CD4-positive, alpha-beta T cell treated with Interleukin-4 for 1 hour (primary cell): ENCODE measurements at regions not wholly inside any gene's neighbourhood (a gene's known extent, or its start where the extent isn't known, plus 50 kb on each side); places are given as distances from the start of the nearest gene placed in this dataset.
A peak's percentile ranks its signal among the peaks of the same experiment; 100 is the strongest.
"Not testable (repeated sequence)": the region's sequence is repeated elsewhere in the genome, so short reads cannot be mapped to it uniquely, and the experiment has no call there.

Experiments
- DNase-seq, 2 donors: peaks; one replicate each; pipeline ENCODE4 v3.0.0-alpha.2; 2020 to 2022

DNA sequence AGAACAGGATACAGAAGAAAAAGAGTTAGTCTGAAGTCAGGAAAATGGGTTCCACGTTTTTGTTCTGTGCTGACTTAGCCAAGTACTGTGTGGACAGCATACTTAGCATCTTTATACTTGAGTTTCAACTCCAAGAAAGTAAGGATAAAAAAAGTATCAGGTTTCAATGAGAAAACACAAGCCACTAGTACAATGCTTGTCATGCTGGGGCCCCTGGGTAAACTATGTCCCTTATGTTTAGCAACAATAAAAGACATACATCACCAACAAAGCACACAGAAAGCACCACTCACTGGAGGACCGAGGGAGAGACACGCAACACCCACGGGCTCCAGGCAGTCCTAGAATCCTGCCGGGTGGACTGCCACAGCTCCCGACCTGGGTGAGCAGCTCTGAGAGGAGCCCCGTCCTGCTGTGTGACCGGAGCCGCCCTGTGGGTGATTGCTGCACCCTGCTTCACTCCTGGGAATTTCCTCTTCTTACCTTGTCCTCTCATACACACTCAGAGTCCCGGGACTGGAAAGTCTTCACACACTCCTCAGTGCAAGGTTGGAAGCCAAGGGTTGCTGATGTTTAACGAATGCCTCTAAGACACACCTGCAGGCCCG, 890.5 kb downstream of the BRD1 start:
- no peak for DNase-seq

DNA sequence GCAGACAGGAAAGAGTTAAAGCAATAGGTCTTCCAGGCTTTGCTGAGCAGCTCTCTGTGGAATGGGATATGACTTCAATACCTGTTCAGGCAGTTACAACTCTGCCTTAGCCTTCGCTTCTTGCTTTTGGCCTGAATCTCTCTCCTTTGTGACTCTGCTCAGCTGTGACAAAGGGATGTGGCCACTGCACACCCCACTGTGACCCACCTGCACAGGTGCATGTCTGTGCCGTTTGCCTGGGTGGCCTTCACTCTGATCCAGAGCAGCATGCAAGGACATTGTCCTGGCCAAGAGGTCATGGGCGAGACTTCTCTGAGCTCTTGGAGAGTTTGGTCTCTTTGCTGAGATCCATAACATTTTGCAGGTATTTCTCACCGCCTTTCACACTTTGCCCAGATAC, 891.3 kb downstream of the BRD1 start:
- DNase-seq = no peak

DNA sequence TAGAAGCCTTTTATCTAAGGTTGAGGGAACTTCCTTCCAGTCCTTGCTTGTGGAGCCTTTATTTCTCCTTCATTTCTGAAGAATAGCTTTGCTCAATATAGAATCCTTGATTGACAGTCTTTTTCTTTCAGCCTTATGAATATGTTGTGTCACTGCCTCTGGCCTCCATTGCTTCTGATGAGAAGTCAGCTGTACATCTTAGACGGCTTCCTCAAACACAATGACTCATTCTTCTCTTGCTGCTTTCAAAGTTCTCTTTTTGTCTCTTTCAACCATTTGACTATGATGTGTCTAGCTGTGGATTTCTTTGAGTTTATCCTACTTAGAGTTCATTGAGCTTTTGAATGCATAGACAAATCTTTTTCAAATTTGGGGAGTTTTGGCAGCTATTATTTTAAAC, 893.2 kb downstream of the BRD1 start:
- no peak for DNase-seq

DNA sequence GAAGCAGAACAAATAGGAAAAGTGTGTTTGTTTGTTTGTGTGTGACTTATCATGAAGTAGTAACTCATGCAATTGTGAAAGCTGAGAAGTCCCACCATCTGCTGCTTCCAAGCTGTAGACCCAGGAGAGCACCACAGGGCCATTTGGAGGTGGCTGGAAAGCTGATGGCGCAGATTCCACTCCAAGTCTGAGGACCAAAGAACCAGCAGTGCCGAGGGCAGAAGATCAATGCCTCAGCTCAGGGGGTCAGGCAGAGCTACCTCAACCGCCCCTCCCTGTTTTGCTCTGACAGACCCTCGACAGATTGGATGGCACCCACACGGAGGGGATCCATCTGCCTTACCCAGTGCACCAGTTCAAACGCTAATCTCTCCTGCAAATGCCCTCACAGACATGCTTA, 896.2 kb downstream of the BRD1 start:
- no peak for DNase-seq

DNA sequence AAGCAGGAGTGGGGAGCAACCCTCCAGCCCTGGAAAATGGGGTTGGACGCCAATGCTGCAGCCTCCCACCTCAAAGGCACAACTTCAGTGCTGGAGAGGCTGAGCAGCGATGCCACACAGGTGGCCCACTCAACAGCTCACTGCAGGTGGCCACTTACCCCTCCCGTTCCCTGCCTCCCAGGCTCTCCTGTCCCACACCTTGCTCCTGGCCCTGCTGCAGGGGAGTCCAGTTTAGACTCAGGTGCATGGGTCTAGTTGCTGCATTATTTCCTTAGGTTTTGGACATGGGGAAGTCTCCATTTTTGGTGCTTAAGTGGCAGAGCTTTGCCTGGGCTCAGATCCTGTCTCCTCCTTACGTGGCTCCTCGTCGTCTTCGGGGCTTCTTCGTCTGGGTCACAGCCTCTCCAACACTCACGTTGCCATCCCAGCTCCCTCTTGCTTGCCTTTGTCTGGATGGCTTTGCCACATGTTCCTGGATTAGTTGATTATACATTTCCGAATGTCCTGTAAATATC, 898.3 kb downstream of the BRD1 start:
- DNase-seq = no peak

DNA sequence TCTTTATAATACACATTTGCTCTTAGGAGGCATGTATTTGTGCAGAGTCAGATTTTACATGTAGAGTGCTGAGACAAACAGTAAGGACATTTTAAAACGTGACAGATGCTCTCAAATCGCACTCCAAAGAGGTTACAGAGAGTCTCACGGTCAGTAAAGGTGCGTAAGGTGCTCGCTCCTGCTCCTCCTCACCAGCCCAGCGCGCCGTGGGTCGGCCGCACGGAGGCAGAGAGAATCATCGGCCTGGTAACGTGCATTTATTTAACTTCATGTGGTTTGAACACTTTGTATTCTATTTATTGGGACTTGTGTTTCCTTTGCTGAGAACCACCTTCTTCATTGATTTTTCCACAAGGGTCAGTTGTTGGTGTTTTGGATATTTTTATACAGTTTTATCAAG, 900.1 kb downstream of the BRD1 start:
- DNase-seq = no peak

DNA sequence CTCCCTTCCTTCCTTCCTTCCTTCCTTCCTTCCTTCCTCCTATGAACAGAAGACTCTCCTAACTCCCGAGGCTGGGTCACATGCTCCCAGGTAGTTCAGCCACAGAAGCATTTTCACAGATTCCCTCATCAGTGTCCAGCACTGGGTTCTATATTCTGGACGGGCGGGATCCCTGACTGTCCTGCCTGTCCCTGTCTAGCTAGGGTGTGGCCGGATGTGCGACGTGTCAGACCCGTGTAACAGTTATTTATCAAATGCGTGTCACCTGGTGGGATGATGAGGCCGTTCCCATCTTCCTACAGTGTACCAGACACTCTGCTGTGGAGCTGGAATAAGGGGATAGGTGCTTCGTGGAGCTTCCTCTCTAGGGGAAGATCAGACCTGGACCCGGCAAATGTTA, 901.0 kb downstream of the BRD1 start:
- DNase-seq = no peak

DNA sequence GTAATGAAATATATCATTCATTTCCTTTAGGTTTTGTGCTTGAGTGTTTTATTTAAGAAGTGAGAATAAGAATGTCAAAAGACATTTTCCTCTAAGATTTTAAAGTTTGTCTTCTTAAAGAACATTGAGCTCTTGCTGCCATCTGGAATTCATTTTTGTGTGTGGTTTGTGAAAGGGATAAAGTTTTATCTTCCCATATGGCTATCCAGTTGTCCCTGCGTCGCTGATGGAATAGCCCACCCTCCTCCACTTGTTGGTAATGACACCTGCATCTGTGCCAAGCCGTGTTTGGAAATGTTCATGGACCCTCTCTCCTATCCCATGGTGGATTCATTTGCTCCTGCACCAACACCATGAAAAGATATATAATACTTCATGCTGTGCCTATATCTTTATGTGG, 901.5 kb downstream of the BRD1 start:
- no peak for DNase-seq

DNA sequence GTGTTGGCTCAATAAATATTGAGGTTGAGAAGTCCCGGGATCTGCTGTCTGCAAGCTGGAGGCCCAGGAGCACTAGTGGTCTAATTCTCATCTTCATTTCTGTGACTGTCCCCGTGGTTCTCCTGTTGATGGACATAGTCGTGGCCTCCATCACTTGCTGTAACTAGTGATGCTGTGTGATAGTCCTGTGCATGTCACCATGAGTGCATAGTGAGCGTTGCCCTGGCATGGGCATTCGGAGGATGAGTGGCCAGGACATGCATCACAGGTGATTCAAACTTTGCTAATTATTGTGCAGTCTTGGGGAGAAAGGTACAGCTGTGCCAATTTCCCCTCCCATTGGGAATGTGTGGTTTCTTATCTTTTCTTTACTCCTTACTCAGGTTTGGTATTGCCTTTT, 902.2 kb downstream of the BRD1 start:
- no peak for DNase-seq

DNA sequence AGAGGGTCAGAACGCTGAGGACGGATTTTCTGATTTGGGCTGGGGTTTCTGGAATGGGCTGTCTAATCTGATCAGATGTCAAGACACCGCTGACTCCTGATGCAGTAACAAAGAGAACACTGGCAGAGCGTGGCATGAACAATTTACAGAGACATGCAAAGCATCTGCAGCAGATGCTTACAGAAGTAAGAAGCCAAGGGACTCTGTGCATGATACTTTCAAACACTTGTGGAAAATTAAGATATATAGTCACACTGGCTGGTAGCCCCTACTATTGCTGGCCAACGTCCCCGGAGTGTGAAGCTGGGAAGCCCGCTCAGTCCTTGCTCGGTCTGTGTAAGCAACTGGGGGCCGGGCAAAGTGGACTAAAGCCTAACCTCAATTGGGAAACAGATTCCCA, 903.7 kb downstream of the BRD1 start:
- DNase-seq = no peak

DNA sequence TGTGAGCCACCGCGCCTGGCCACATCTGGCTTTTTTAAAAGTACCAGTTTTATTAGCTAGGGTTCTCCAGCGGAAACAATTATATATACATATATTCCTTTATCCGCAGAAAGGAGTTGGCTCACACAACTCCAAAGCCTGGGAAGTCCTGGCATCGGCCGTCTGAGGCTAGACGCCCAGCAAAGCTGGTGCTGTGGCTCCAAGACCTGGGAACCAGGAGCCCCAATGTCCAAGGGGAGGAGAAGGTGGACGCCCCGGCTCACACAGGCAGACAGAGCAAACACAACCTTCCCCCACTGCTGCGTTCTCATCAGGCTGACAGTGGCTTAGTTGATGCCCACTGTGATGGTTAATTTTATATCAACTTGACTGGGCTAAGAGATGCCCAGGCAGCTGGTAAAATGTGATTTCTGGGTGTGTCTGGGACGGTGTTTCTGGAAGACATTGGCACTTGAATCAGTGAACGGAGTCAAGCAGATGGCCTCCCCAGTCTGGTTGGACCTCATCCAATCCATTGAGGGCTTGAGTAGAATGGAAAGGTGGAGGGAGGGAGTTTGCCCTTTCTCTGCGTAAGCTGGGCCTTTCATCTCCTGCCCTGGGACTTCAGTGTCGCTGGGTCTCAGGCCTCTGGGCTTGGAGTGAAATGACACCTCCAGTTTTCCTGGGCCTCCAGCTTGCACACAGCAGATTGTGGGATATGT, 904.4 kb downstream of the BRD1 start:
- DNase-seq = no peak

DNA sequence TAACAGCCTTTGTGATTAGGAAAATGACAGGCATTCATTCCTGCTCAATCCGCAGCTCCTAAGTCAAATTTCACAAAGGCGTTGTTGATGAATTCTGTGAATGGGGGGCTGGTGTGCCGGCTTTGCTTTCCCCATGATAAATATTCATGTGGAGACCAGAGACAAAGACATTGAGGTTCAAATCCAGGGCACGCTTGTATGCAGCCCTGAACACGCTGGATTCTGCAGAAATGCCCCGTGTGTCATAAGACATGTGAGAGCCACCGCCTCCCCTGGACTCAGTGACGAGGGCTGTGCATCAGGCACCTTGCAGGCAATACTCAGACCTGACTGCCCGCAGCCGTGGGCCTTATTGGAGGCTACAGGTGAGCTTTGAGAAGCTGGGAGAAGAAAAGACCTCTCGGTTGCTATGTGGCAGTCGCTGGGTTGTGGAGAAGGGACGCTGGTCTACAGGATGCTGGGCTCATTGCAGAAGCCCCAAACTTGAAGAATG, 906.2 kb downstream of the BRD1 start:
- no peak for DNase-seq

DNA sequence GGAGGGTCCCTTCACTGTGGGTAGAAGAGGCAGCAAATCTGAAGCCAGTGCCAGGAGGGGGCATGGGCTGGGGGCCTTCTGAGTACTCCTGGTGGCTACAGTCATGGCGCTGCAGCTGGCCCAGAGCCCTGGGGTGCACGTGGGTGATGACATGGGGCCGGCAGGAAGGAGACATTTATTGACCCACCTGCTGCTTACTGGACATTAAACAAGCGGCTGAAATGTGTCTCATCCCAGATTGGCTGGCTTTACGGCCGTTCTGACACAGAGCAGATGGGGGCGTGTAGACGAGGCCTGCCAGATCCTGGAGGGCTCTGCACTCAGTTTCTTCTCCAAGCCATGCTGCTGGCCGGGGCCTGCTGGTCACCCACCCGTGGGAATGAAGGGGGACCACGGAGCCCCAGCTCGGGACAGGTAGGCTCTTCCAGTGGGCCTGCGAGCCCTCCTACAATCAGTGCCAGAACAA, 906.9 kb downstream of the BRD1 start:
- DNase-seq = no peak

DNA sequence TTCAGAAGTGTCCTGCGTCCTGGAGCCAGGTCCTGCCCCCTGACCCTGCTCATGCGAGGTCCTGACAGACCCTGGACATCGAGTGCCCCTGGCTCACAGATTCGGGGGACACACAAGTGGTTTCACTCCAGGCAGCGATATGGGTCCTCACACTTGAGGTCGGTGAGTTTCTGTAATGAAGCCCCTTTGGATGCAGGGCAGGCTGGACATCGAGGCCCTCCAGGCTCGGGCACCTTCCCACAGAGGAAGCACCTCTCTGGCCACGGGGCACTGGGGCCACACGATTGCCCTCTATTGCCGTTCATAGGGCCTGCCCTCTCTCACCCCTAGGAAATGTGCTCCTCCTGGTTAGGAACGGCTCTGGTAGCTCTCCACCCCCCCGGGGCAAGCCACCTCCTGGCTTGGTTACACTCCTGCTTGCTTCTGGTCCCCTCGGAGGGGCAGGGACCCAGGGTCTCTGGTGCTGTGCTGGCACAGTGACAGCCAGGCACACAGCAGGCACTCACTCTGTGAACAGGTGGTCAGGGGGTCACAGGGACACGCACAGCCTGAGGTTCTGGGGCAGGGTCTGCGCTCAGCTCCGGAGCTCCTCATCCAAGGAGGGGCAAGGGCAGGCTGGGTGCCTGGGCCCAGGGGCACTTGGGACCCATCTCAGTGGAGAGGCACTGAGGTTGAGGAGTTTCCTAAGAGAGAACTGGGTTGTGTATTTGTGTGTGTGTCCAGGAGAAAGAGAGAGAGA, 907.7 kb downstream of the BRD1 start:
- DNase-seq = no peak

DNA sequence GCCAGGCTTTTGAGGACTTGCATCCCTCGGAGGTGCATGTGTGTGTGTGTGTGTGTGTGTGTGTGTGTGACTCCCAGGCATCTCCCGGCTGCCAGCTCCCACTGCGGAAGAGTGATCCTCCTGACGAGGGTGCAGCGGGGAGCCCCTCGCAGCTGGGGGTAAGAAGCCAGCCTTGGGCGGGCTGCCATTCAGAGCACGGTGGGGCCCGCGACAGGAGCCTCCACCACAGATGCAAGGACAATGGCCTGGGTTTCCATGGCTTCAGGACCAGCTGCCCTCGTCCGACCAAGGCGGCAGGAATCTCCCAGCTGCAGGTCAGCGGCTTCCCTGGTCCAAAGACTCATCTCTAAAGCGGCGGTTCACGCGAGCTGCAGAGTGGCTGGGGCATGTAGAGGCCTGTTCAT, 908.5 kb downstream of the BRD1 start:
- no peak for DNase-seq

DNA sequence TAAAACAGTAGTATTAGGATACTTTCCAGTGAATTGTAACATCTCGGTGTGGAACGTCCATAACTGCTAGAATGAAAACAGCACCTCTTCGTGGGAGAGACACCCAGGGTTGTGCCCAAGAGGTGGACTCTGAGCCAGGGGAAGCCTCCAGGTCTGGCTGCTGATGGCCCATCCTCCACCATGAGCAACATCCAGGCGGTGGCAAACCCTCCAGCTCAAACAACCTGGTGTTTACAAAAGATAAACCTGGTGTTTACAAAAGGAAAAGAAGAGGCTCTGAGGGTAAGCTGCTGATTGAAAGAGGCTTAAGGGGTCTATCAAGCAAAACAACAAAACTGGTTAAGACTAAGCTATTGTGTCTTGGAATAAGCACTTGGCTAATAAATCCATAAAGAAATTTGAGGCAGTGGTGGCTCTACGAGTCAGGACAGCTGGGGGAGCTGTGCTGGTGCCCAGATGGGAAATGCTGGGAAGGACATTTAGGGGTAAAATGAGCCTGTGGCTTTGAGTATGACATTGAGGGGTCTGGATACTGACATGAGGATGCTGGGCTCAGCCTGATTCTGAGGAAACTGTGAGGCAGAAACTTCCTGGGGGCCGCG, 909.0 kb downstream of the BRD1 start:
- no peak for DNase-seq

DNA sequence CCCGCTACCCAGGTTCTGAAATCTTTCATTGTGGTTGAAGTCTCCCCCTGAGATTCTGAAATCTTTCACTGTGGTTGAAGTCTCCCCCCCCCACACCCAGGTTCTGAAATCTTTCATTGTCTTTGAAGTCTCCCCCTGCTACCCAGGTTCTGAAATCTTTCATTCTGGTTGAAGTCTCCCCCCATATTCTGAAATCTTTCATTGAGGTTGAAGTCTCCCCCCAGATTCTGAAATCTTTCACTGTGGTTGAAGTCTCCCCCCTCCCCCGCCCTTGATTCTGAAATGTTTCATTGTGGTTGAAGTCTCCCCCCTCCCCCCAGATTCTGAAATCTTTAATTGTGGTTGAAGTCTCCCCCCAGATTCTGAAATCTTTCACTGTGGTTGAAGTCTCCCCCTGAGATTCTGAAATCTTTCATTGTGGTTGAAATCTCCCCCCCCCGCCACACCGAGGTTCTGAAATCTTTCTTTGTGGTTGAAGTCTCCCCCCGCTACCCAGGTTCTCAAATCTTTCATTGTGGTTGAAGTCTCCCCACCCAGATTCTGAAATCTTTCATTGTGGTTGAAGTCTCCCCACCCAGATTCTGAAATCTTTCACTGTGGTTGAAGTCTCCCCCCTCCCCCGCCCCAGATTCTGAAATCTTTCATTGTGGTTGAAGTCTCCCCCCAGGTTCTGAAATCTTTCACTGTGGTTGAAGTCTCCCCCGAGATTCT, 915.2 kb downstream of the BRD1 start:
- DNase-seq = peak in 1 of 2 donors; percentile 7

DNA sequence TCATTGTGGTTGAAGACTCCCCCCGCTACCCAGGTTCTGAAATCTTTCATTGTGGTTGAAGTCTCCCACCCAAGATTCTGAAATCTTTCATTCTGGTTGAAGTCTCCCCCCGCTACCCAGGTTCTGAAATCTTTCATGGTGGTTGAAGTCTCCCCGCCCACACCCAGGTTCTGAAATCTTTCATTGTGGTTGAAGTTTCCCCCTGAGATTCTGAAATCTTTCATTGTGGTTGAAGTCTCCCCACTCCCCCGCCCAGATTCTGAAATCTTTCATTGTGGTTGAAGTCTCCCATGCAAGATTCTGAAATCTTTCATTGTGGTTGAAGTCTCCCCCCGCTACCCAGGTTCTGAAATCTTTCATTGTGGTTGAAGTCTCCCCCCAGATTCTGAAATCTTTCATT, 916.0 kb downstream of the BRD1 start:
- not testable (repeated sequence) for DNase-seq

DNA sequence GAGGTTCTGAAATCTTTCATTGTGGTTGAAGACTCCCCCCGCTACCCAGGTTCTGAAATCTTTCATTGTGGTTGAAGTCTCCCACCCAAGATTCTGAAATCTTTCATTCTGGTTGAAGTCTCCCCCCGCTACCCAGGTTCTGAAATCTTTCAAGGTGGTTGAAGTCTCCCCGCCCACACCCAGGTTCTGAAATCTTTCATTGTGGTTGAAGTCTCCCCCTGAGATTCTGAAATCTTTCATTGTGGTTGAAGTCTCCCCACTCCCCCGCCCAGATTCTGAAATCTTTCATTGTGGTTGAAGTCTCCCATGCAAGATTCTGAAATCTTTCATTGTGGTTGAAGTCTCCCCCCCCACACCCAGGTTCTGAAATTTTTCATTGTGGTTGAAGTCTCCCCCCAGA, 916.6 kb downstream of the BRD1 start:
- DNase-seq = not testable (repeated sequence)

DNA sequence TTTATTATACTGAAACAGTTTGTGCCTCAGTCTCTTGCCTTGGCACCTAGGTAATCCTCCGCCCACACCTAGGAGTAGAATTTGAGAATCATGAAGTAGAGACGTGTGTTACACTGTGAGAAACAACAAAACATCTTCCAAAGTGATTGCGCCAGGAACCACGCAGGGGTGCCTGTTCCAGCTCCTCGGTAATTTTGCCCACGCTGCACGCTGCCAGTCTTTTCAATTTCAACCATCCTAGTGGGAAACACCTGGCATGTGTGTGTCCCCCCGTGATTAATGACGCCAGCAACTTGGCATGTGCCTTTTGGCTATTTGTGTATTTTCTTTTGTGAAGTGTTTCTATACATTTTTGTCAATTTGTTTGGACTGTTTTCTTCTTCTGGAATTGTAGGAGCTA, 919.1 kb downstream of the BRD1 start:
- DNase-seq = no peak

DNA sequence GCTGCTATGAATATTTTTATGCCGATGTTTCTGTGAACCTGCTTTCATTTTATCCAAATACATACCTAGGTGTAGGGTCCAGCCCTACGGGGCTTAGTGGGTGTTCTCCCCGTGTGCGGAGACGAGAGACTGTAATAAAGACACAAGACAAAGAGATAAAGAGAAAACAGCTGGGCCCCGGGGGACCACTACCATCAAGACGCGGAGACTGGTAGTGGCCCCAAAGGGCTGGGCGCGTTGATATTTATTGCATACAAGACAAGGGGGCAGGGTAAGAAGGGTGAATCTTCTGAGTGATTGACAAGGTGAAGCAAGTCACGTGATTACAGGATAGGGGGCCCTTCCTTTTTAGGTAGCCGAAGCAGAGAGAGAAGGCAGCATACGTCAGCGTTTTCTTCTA, 920.1 kb downstream of the BRD1 start:
- DNase-seq = no peak

DNA sequence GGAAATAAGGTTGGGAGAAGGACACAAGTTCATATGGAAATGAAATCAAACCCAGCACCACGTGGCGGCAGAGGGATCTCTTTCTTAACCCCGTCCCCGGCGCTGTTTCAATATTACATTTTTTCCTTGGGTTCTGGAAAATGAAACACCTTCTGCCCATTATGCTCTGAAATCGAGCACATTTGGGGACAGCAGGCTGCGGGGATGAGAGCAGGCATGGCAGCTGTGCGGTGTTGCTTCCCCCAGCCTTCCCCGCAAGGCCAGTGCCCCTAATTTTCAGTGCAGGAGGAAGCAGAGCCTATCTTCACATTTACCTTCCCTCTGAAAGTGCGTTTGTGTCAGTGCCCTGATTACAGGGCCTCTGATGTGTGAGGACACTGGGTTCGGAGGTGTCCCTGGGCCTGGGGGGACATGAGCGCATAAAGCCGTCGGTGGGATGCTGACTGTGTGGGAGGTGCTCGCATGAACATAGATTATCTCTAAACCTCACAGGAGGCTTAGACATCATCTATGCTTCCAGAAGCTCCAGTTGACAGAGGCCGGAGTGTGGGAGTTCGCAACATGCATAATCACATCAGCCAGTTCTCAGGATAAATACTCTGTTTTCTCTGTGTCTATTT, 921.3 kb downstream of the BRD1 start:
- no peak for DNase-seq
